Dermis microvascular lymphatic vessel endothelial cell (primary cell): ENCODE measurements at regions not wholly inside any gene's neighbourhood (a gene's known extent, or its start where the extent isn't known, plus 50 kb on each side); places are given as distances from the start of the nearest gene placed in this dataset.

ENCODE experiments used
- DNase-seq, 2 donors: peaks; one replicate each; pipeline versions ENCODE4 v3.0.0 to v3.0.0-alpha.2; 2010; ENCODE audit warnings: low read depth in 2 of 2

GRCh38 chr2:223107825-223108224 lies 55.8 kb downstream of the KCNE4 start:
- DNase-seq: no peak

GRCh38 chr2:223108351-223109050 lies 56.5 kb downstream of the KCNE4 start:
- DNase-seq: no peak

GRCh38 chr2:223109341-223109740 lies 57.4 kb downstream of the KCNE4 start:
- no peak for DNase-seq

GRCh38 chr2:223113161-223113560 lies 61.2 kb downstream of the KCNE4 start:
- DNase-seq: peak in 1 of 2 donors; percentile 21

- peak; percentile 46 to 91 for DNase-seq
Observed at GRCh38 chr2:223114170-223114569, 62.2 kb downstream of the KCNE4 start.

GRCh38 chr2:223114917-223115316 lies 62.9 kb downstream of the KCNE4 start:
- DNase-seq: no peak

- peak in 1 of 2 donors; percentile 75 for DNase-seq
Observed at GRCh38 chr2:223117533-223117932, 65.5 kb downstream of the KCNE4 start.

GRCh38 chr2:223121283-223121682 lies 69.3 kb downstream of the KCNE4 start:
- peak in 1 of 2 donors; percentile 72 for DNase-seq

GRCh38 chr2:223122781-223123180 lies 70.8 kb downstream of the KCNE4 start:
- peak; percentile 55 to 63 for DNase-seq

- no peak for DNase-seq
Observed at GRCh38 chr2:223123855-223124610, 72.0 kb downstream of the KCNE4 start.

GRCh38 chr2:223141606-223142005 lies 89.6 kb downstream of the KCNE4 start:
- DNase-seq: no peak

GRCh38 chr2:223142118-223142517 lies 90.1 kb downstream of the KCNE4 start:
- DNase-seq: no peak

GRCh38 chr2:223147431-223147830 lies 95.4 kb downstream of the KCNE4 start:
- no peak for DNase-seq

- DNase-seq: no peak
Observed at GRCh38 chr2:223148516-223148915, 96.5 kb downstream of the KCNE4 start.

- DNase-seq: no peak
Observed at GRCh38 chr2:223155956-223156355, 104.0 kb downstream of the KCNE4 start.

- DNase-seq: no peak
Observed at GRCh38 chr2:223161873-223162458, 110.0 kb downstream of the KCNE4 start.

GRCh38 chr2:223165423-223166214 lies 113.6 kb downstream of the KCNE4 start:
- DNase-seq: no peak

GRCh38 chr2:223166215-223166493 lies 114.2 kb downstream of the KCNE4 start:
- DNase-seq: no peak

- DNase-seq: no peak
Observed at GRCh38 chr2:223166983-223167650, 115.1 kb downstream of the KCNE4 start.

GRCh38 chr2:223169830-223170605 lies 118.0 kb downstream of the KCNE4 start:
- DNase-seq: no peak

GRCh38 chr2:223176970-223177369 lies 125.0 kb downstream of the KCNE4 start:
- no peak for DNase-seq
